HG03045 (cell line): ENCODE measurements at regions not wholly inside any gene's neighbourhood (a gene's known extent, or its start where the extent isn't known, plus 50 kb on each side); places are given as distances from the start of the nearest gene placed in this dataset.

Experiments
- ATAC-seq: cut with Tn5 transposase; IDR thresholded peaks from one replicate; pipeline ENCODE4 v1.9.1; 2021; ENCODE audit warnings: mild to moderate bottlenecking, moderate library complexity; ENCODE audit not compliant: unreplicated experiment

GRCh38 chr13:31441800-31442510 is 242.2 kb downstream of the B3GLCT start:
- no peak for ATAC-seq

GRCh38 chr13:31442571-31442970 is 242.8 kb downstream of the B3GLCT start:
- no peak for ATAC-seq

DNA sequence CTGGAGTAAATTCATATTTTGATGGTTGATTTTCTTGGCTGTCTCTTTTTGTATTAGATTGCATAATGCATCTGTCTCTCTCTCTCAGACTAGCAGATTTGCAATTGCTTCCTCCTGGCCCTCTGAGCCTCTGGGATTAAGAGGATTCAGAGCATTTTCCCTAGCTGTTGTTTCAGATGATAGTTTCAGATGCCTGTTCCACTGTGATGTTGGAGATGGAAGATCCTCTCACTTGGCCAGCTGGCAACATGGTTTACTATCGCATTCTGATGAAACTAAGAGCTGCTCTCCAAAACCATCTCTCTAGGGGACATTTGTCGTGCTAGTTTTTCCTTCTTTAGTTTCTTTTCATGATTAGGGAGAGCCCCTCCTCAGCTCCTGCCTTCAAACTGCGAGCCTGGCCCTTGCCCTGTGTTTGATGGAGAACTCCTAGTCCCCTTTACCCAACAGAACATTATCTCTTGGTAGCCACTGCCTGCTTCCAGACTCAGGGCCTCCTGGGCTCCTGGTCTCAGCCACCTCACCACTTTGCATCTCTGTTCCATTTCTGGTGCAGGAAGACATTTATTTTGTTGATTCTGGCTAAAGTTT is 244.6 kb downstream of the B3GLCT start:
- ATAC-seq = no peak

- ATAC-seq = no peak
Observed at GRCh38 chr13:31452525-31452924, 252.8 kb downstream of the B3GLCT start.

DNA sequence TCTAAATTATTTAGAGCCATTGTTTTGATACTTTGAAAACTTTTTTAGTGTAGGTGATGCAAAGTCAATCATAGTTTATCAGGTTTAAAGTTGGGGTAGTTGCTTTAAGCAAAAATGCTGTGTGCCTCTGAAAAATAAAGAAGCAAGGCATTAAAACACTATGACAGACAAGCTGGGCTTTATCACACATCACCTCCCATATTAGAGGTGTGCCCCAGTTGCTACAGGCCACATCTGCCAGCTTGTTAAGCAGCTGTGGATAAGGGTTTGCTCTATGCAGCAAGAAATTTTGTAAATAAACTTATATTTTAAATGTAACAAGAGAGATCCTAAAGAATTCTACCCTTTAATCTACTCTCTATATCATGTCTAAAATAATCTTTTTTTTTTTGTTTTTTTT is 255.8 kb downstream of the B3GLCT start:
- ATAC-seq = no peak

- ATAC-seq = no peak
Observed at GRCh38 chr13:31456056-31456455, 256.3 kb downstream of the B3GLCT start.

DNA sequence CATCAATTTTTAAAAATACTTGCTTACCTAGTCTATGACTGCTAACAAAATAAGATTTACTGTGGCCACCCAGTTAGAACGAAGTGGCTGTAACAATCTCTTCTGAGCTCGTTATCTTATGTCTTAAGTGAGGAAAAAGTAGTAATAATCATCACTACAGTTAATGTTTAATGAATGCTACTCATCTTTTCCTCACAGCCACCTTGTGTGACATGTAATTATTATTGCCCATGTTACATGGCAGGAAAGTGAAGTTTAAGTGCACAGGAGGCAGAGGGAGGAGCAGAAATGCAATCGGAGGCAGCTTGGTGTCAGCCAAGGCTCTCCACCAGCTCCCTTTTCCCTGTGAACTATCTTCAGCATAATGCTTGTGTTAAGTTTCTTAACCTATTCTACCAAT is 260.3 kb downstream of the B3GLCT start:
- no peak for ATAC-seq

GRCh38 chr13:31461923-31462322 is 262.1 kb downstream of the B3GLCT start:
- ATAC-seq = no peak

GRCh38 chr13:31462766-31463165 is 263.0 kb downstream of the B3GLCT start:
- ATAC-seq = no peak

- no peak for ATAC-seq
Observed at GRCh38 chr13:31468114-31468902, 268.5 kb downstream of the B3GLCT start.

GRCh38 chr13:31469377-31469776 is 269.6 kb downstream of the B3GLCT start:
- ATAC-seq = no peak

- no peak for ATAC-seq
Observed at GRCh38 chr13:31476266-31476665, 263.1 kb upstream of the RXFP2 start.

- ATAC-seq = no peak
Observed at GRCh38 chr13:31476753-31477152, 262.6 kb upstream of the RXFP2 start.

GRCh38 chr13:31477961-31478360 is 261.4 kb upstream of the RXFP2 start:
- ATAC-seq = no peak

DNA sequence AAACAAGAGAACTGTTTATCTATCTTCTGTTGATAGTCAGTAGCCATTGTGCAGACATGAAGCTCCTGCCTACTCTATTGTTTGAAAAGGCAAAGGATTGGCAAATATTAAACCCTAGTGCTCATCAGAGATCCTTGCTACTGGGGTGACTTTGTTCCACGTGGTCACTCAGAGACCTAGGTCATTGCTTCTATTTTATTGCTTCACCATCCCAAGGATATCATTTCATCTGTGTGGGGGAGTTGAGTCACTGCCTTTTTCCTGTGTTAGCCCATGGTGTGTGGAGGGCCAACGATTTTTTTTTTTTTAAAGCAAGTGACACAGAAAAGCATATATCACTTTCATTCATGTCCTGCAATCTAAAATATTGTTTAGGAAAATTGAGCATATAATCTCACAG is 254.1 kb upstream of the RXFP2 start:
- ATAC-seq = no peak

GRCh38 chr13:31485651-31486051 is 253.7 kb upstream of the RXFP2 start:
- no peak for ATAC-seq

GRCh38 chr13:31495336-31495735 is 244.0 kb upstream of the RXFP2 start:
- no peak for ATAC-seq

DNA sequence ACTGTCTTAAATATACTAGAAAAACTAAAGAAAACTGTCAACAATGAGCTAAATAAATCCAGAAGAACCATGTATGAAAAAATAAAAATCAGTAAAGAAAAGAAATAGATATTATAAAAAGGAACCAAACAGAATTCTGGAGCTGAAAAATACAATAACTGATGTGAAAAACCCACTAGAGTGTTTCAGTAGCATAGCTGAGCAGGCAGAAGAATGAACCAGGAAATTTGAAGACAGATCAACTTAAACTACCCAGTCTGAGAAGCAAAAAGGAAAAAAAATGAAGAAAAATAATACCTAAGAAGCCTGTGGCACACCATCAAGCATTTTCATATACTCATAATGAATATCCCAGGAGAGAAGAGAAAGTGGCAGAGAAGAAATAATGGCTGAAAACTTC is 240.1 kb upstream of the RXFP2 start:
- ATAC-seq = no peak

DNA sequence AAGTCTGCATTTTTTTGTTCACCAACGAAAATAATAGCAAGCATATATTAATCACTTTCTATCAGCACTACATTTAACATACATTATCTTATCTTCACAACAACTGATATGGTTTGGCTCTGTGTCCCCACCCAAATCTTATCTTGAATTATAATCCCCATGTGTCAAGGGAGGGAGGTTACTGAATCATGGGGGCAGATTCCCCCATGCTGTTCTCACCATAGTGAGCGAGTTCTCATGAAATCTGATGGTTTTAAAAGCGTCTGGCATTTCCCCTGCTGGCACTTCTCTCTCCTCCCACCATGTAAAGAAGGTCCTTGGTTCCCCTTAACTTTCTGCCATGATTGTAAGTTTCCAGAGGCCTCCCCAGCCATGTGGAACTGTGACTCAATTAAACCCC is 235.7 kb upstream of the RXFP2 start:
- no peak for ATAC-seq

- no peak for ATAC-seq
Observed at GRCh38 chr13:31504918-31505317, 234.4 kb upstream of the RXFP2 start.

- ATAC-seq = no peak
Observed at GRCh38 chr13:31512331-31512730, 227.0 kb upstream of the RXFP2 start.

- no peak for ATAC-seq
Observed at GRCh38 chr13:31514932-31515331, 224.4 kb upstream of the RXFP2 start.
